Skin of body (tissue), 2 donors: ENCODE measurements at regions not wholly inside any gene's neighbourhood (a gene's known extent, or its start where the extent isn't known, plus 50 kb on each side); places are given as distances from the start of the nearest gene placed in this dataset. TPM values are rescaled to one million over a fixed set of nuclear protein-coding genes. Genes with fewer than 3 reads are reported as not detected.

Experiments used
- DNase-seq: peaks from one replicate; lab custom pipeline; 2025; lab: John Stamatoyannopoulos, UW
- small RNA-seq: library from RNA; depleted of rRNA; stranded (forward); fragments of <200 nt; gene quantifications from one replicate; pipeline ENCODE3, GENCODE V24; 2014; ENCODE audit warnings: low replicate concordance

- DNase-seq = no peak
These were observed 70.9 kb upstream of the SALL1 start for GRCh38 chr16:51222016-51222415.

DNA sequence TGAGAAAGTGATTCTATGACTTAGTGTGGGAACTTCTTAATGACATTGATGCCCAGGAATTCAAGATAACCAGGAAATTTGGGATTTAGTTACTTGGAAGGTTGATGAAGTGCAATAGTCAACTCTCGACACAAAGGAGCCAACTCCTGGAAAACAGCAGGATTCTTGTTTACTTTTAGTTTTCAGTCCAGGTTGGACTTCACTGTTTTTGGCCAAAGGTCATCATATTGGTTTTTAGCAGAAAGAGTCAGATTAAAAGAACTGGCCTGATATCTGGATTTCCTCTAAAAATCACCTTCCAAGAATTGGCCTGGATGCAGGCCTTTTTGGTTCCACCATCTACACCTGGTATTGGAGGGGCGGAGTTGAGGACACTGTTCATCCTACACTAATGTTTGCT, 60.1 kb upstream of the SALL1 start:
- no peak for DNase-seq

DNA sequence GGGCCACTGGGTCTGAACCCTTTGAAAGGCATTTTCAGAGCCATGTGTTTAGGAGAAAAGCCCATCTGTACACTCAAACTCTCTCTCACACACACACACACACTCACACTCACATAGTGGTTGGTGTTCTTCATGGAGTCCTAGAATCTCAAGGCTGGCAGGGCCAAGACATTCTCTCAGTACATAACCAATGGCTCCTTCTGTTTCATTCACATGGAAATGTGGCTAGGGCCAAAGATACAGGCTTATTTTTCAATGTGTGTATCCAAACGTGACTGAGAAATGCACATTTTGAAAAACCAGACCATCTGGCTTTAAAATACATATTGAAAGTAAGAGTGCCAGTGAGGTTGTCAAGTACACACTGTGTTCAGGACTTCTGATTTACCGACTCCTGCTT, 59.0 kb upstream of the SALL1 start:
- no peak for DNase-seq

DNA sequence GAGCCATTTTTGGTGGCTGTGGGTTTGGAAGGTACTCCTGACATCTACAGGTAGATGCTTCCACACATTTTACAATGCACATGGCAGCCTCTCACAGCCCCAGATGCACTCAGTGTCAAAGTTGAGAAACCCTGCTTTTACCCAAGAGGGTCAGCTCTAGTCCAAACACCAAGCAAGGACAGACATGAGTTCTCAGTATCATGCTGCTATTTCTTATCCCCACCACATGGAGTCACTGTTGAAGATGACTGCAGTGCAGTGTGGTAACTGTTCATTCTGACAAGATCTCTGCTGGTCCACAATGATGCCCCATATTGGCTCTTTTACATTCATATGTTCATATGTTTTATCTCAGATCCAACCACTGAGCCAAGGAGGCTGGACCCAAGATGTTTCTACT, 50.5 kb upstream of the SALL1 start:
- no peak for DNase-seq

Small RNA genes in the stretch of these regions (small RNA-seq; reads per million reads assigned to genes)
- not detected for gene AC137527.1
